HCT116 (cell line): ENCODE measurements at regions not wholly inside any gene's neighbourhood (a gene's known extent, or its start where the extent isn't known, plus 50 kb on each side); places are given as distances from the start of the nearest gene placed in this dataset.

Source experiments
- ATAC-seq: fragments of 200-7000 bp; cut with Tn5 transposase; 2 replicates; pipeline ENCODE4 v1.9.1; 2020; ENCODE audit warnings: mild to moderate bottlenecking, moderate library complexity
- BruUV-seq: library from RNA; stranded (reverse); fragments of 400-500 nt; replicated peaks from 2 replicates; lab custom pipeline; 2021; lab: Mats Ljungman, UMichigan
- CTCF ChIA-PET: fragments of 300-600 bp; sonication (Branson Sonifier 250); formaldehyde crosslinking; loops from one replicate; lab custom pipeline; 2021; ENCODE audit warnings: antibody characterized with exemption; lab: Charles Lee
- POLR2A ChIA-PET: fragments of 300-600, 350-600 bp; sonication (Branson Sonifier 250); formaldehyde crosslinking; loops from one replicate; lab custom pipeline; 2021; ENCODE audit warnings: antibody characterized with exemption; lab: Charles Lee
- RAD21 ChIA-PET, 2 experiments: fragments of 300-600 bp; sonication (Branson Sonifier 250); formaldehyde crosslinking; loops; one replicate each; lab custom pipeline; 2023; ENCODE audit warnings: low total read pairs in 2 of 2; ENCODE audit not compliant: uncharacterized antibody in 2 of 2, unreplicated experiment in 2 of 2, low non-redundant PET in 1 of 2; lab: Charles Lee
- DNase-seq: peaks from one replicate; pipeline ENCODE4 v3.0.0-alpha.2; 2010; ENCODE audit warnings: low read depth, low spot score
- H2AFZ ChIP-seq: fragments of 200-600 bp; shearing (Covaris generic), sonication (generic); 2 replicates; pipeline ENCODE4 v1.6.1; 2017; ENCODE audit warnings: low read depth, mixed run types, mixed read lengths, antibody characterized with exemption, low read length; ENCODE audit not compliant: poor library complexity, severe bottlenecking
- H3K27ac ChIP-seq: 2 replicates; pipeline ENCODE4 v1.5.1; 2012; ENCODE audit warnings: low read depth, low read length
- H3K27me3 ChIP-seq: fragments of 200-600 bp; sonication (generic); 2 replicates; pipeline ENCODE4 v1.6.1; 2016; ENCODE audit warnings: mixed run types, low read length, mixed read lengths; ENCODE audit not compliant: insufficient read depth
- H3K36me3 ChIP-seq, 2 experiments: fragments of 200-500 bp in 1 of 2; fragments of 200-600 bp in 1 of 2; sonication (Bioruptor generic) in 1 of 2; sonication (generic) in 1 of 2; 2 replicates each; pipeline versions ENCODE4 v1.5.1 to v1.6.1; 2014 to 2016; ENCODE audit warnings: low read length in 2 of 2, inconsistent platforms in 1 of 2, mixed read lengths in 1 of 2, mixed run types in 1 of 2; ENCODE audit not compliant: insufficient read depth in 2 of 2, control insufficient read depth in 1 of 2
- H3K4me1 ChIP-seq, 2 experiments: fragments of 200-600 bp in 1 of 2; sonication (generic) in 1 of 2; 2 replicates each; pipeline versions ENCODE4 v1.5.1 to v1.6.1; 2012 to 2017; ENCODE audit warnings: low read length in 2 of 2, inconsistent platforms in 1 of 2, mild to moderate bottlenecking in 1 of 2, mixed read lengths in 1 of 2, mixed run types in 1 of 2, moderate library complexity in 1 of 2; ENCODE audit not compliant: insufficient read depth in 2 of 2, control insufficient read depth in 1 of 2
- H3K4me2 ChIP-seq: fragments of 200-600 bp; sonication (generic); 2 replicates; pipeline ENCODE4 v1.6.1; 2017; ENCODE audit warnings: mixed run types, low read length, mixed read lengths
- H3K4me3 ChIP-seq, 2 experiments: fragments of 200-600 bp in 1 of 2; sonication (generic) in 1 of 2; replicated peaks in 1 of 2; 2 replicates each; pipeline ENCODE4 v1.5.1; 2011 to 2016; ENCODE audit warnings: low read length in 2 of 2, control low read depth in 1 of 2, low read depth in 1 of 2, mild to moderate bottlenecking in 1 of 2, mixed read lengths in 1 of 2, mixed run types in 1 of 2
- H3K79me2 ChIP-seq: fragments of 200-600 bp; sonication (generic); 2 replicates; pipeline ENCODE4 v1.6.1; 2017; ENCODE audit warnings: mild to moderate bottlenecking, mixed run types, low read length, moderate library complexity, mixed read lengths; ENCODE audit not compliant: insufficient read depth
- H3K9ac ChIP-seq: fragments of 200-600 bp; sonication (generic); 2 replicates; pipeline ENCODE4 v1.6.1; 2016; ENCODE audit warnings: low read length, mixed read lengths
- H3K9me2 ChIP-seq: fragments of 200-600 bp; sonication (generic), shearing (Covaris generic); 2 replicates; pipeline ENCODE4 v1.6.1; 2017; ENCODE audit warnings: mixed run types, mild to moderate bottlenecking, moderate library complexity; ENCODE audit not compliant: insufficient read depth
- H3K9me3 ChIP-seq, 2 experiments: fragments of 200-500 bp in 1 of 2; fragments of 200-600 bp in 1 of 2; sonication (Bioruptor generic) in 1 of 2; sonication (generic) in 1 of 2; 2 replicates each; pipeline ENCODE4 v1.6.1; 2014 to 2017; ENCODE audit warnings: low read length in 2 of 2, mixed read lengths in 2 of 2, inconsistent platforms in 1 of 2, low read depth in 1 of 2, mild to moderate bottlenecking in 1 of 2, mixed run types in 1 of 2, moderate library complexity in 1 of 2; ENCODE audit not compliant: control insufficient read depth in 1 of 2, insufficient read depth in 1 of 2
- H4K20me1 ChIP-seq: fragments of 200-600 bp; sonication (generic), shearing (Covaris generic); 2 replicates; pipeline ENCODE4 v1.6.1; 2017; ENCODE audit warnings: mixed run types, mild to moderate bottlenecking, moderate library complexity; ENCODE audit not compliant: insufficient read depth
- CBX3 ChIP-seq: IDR thresholded peaks from 2 replicates; pipeline ENCODE4 v1.6.1; 2012; ENCODE audit warnings: low read depth
- ELF1 ChIP-seq: IDR thresholded peaks from 2 replicates; pipeline ENCODE4 v1.6.1; 2012; ENCODE audit warnings: low read depth, borderline replicate concordance
- EZH2 ChIP-seq: fragments of 200-600 bp; sonication (generic); IDR thresholded peaks from 2 replicates; pipeline ENCODE4 v1.6.1; 2017; ENCODE audit warnings: antibody characterized with exemption, mixed run types
- EZH2phosphoT487 ChIP-seq: fragments of 200-600 bp; IDR thresholded peaks from 2 replicates; pipeline ENCODE4 v1.6.1; 2018; ENCODE audit warnings: antibody characterized with exemption, borderline replicate concordance
- FOSL1 ChIP-seq: IDR thresholded peaks from 2 replicates; pipeline ENCODE4 v1.6.1; 2012; ENCODE audit warnings: low read depth
- POLR2A ChIP-seq: IDR thresholded peaks from 2 replicates; pipeline ENCODE4 v1.7.0; 2011; ENCODE audit warnings: borderline replicate concordance; ENCODE audit not compliant: insufficient read depth, insufficient read length; ENCODE audit errors: extremely low read depth
- POLR2AphosphoS5 ChIP-seq: IDR thresholded peaks from 2 replicates; pipeline ENCODE4 v1.6.1; 2011; ENCODE audit warnings: mild to moderate bottlenecking, low read depth, low read length, moderate library complexity
- REST ChIP-seq: IDR thresholded peaks from 2 replicates; pipeline ENCODE4 v1.6.1; 2012; ENCODE audit warnings: low read depth
- TCF7L2 ChIP-seq: IDR thresholded peaks from 2 replicates; pipeline ENCODE4 v1.7.0; 2011; ENCODE audit warnings: borderline replicate concordance, inconsistent platforms; ENCODE audit not compliant: insufficient read depth, insufficient read length; ENCODE audit errors: extremely low read depth
- YY1 ChIP-seq: IDR thresholded peaks from 2 replicates; pipeline ENCODE4 v1.6.1; 2011; ENCODE audit warnings: low read length, low read depth, moderate library complexity, mild to moderate bottlenecking; ENCODE audit not compliant: insufficient replicate concordance; ENCODE audit errors: extremely low read depth
- ZBTB33 ChIP-seq: IDR thresholded peaks from 2 replicates; pipeline ENCODE4 v1.6.1; 2011; ENCODE audit warnings: mild to moderate bottlenecking, low read length, moderate library complexity; ENCODE audit not compliant: insufficient replicate concordance; ENCODE audit errors: extremely low read depth
- ZFX ChIP-seq: fragments of 450-650 bp; IDR thresholded peaks from 2 replicates; pipeline ENCODE4 v1.6.1; 2017
- intact Hi-C: fragments of 100-400 bp; cut with micrococcal nuclease; formaldehyde crosslinking; loops from 2 replicates; pipeline ENCODE4 v1.10.0; 2022
- TF ChIP-seq, protein P1 (sequence below): IDR thresholded peaks from 2 replicates; pipeline ENCODE4 v1.6.1; 2012
- TF ChIP-seq, protein P2 (sequence below): IDR thresholded peaks from 2 replicates; pipeline ENCODE4 v1.6.1; 2012

DNA sequence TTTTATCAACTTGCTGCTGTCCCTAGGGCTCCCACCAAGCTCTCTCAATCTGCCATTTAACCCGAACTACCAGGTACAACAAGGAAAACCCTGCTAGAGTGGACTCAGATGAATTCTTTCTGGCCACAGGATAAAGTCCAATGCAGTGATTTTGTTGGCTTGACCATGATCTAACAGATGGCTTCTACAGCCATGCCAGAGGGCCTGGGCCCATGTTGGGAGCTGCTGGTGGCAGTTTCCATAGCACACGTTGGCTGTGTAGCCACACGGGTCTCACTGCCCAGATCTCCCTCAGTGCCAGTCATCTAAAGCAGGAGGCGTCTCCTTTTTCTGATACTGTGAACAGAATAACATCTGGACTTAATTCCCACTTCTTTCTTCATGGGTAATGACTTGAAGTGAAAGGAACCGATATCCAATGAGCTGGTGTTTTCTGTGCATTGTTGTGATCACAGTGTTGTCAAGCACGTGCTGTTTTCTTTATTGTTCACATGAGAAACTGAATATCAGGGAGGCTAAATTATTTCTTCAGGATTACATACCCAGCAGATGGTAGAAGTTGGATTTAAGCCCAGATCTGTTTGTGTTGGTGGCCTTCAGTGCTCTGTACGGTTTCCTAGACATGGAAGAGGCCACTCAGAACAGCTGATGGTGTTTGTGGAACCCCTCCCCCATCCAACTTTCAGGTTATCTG, 85.2 kb upstream of the CLCN4 start:
- Histone ChIP-seq H3K4me3 (no peak overlapping the region), H3K27me3 (no peaks in the 10 kb centered on the region), H4K20me1 (no peaks in the 10 kb centered on the region), H3K27ac (no peak overlapping the region), H3K9ac (no peak overlapping the region), H3K79me2 (no peaks in the 10 kb centered on the region), H2AFZ (no peak overlapping the region), H3K4me1 (no peaks in the 10 kb centered on the region), H3K9me2 (no peaks in the 10 kb centered on the region), H3K9me3 (no peaks in the 10 kb centered on the region), H3K4me2 (no peak overlapping the region), H3K36me3 (no peaks in the 10 kb centered on the region)
- ChIA-PET POLR2A (no interaction called here), CTCF (no interaction called here), RAD21 (no interaction called here)
- TF ChIP-seq YY1 (no peak), POLR2AphosphoS5 (no peak), EZH2phosphoT487 (no peak), REST (no peak), ZFX (no peak), CBX3 (no peak), ELF1 (no peak), POLR2A (no peak), TCF7L2 (no peak), ZBTB33 (no peak), EZH2 (no peak), FOSL1 (no peak)
- TF ChIP-seq, protein P1, sequence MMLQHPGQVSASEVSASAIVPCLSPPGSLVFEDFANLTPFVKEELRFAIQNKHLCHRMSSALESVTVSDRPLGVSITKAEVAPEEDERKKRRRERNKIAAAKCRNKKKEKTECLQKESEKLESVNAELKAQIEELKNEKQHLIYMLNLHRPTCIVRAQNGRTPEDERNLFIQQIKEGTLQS, result no peak
- TF ChIP-seq, protein P2, sequence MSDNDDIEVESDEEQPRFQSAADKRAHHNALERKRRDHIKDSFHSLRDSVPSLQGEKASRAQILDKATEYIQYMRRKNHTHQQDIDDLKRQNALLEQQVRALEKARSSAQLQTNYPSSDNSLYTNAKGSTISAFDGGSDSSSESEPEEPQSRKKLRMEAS, result no peak
- DNase-seq, result no peak
- no TSS peak for BruUV-seq
- intact Hi-C loops, result no loop called here
- ATAC-seq, result no peak
